PC-3 (cell line): ENCODE measurements at regions not wholly inside any gene's neighbourhood (a gene's known extent, or its start where the extent isn't known, plus 50 kb on each side); places are given as distances from the start of the nearest gene placed in this dataset.

Experiments
- CTCF ChIP-seq: fragments of 300-600 bp; sonication (generic); conservative IDR thresholded peaks from 2 replicates; pipeline ENCODE4 v1.5.1; 2017; ENCODE audit warnings: antibody characterized with exemption, low read depth, mild to moderate bottlenecking, low read length
- EZH2 ChIP-seq: fragments of 300-600 bp; sonication (generic); IDR thresholded peaks from one replicate; pipeline ENCODE4 v1.6.1; 2017; ENCODE audit warnings: antibody characterized with exemption, mild to moderate bottlenecking, low read length; ENCODE audit not compliant: unreplicated experiment
- EZH2phosphoT487 ChIP-seq: fragments of 300-600 bp; sonication (generic); IDR thresholded peaks from 2 replicates; pipeline ENCODE4 v1.6.1; 2018; ENCODE audit warnings: mild to moderate bottlenecking, antibody characterized with exemption, low read length, borderline replicate concordance

GRCh38 chr6:54770328-54770727 lies 76.2 kb upstream of the FAM83B start:
- TF ChIP-seq CTCF (no peak), EZH2 (no peak), EZH2phosphoT487 (no peak)
